ENCODE measurements at regions not wholly inside any gene's neighbourhood (a gene's known extent, or its start where the extent isn't known, plus 50 kb on each side); places are given as distances from the start of the nearest gene placed in this dataset.

- H3K4me3 ChIP-seq (ENCODE audit: low read depth, low read length), result no peak overlapping the region
- no peak for DNase-seq (ENCODE audit: low read depth)
- TF ChIP-seq POLR2A (IDR thresholded peaks at IDR 0.05; ENCODE audit: extremely low read depth, insufficient read length) (no peak), CTCF (IDR thresholded peaks at IDR 0.05; ENCODE audit: low read depth, low read length) (no peak)
Measured at GRCh38 chr13:70375718-70376117, 267.5 kb upstream of the KLHL1 start.

- TF ChIP-seq MYC (IDR thresholded peaks at IDR 0.05; ENCODE audit: low read depth, low read length) (no peak), MAX (IDR thresholded peaks at IDR 0.05; ENCODE audit: low read depth, low read length) (no peak), CTCF (IDR thresholded peaks at IDR 0.05; ENCODE audit: low read depth, low read length) (no peak), POLR2A (IDR thresholded peaks at IDR 0.05; ENCODE audit: extremely low read depth, insufficient read length) (no peak)
- no peak overlapping the region for H3K4me3 ChIP-seq (ENCODE audit: low read depth, low read length)
- DNase-seq (ENCODE audit: low read depth), result no peak
Measured at GRCh38 chr13:70370924-70371323, 262.7 kb upstream of the KLHL1 start.

- no peak for TF ChIP-seq POLR2A (IDR thresholded peaks at IDR 0.05; ENCODE audit: extremely low read depth, insufficient read length)
- no peak for TF ChIP-seq MYC (IDR thresholded peaks at IDR 0.05; ENCODE audit: low read depth, low read length)
- no peak for TF ChIP-seq MAX (IDR thresholded peaks at IDR 0.05; ENCODE audit: low read depth, low read length)
- TF ChIP-seq CTCF (IDR thresholded peaks at IDR 0.05; ENCODE audit: low read depth, low read length), result no peak
- DNase-seq (ENCODE audit: low read depth), result no peak
- H3K4me3 ChIP-seq (ENCODE audit: low read depth, low read length), result no peak overlapping the region
Measured at GRCh38 chr13:70366720-70367119, 258.5 kb upstream of the KLHL1 start.

GRCh38 chr13:70363991-70364390 is 255.7 kb upstream of the KLHL1 start:
- TF ChIP-seq MYC (IDR thresholded peaks at IDR 0.05; ENCODE audit: low read depth, low read length) (no peak), POLR2A (IDR thresholded peaks at IDR 0.05; ENCODE audit: extremely low read depth, insufficient read length) (no peak), MAX (IDR thresholded peaks at IDR 0.05; ENCODE audit: low read depth, low read length) (no peak)
- no peak for DNase-seq (ENCODE audit: low read depth)
- no peak overlapping the region for H3K4me3 ChIP-seq (ENCODE audit: low read depth, low read length)

GRCh38 chr13:70362820-70363570 is 254.7 kb upstream of the KLHL1 start:
- DNase-seq (ENCODE audit: low read depth), result no peak
- no peak overlapping the region for H3K4me3 ChIP-seq (ENCODE audit: low read depth, low read length)
- no peak for TF ChIP-seq MYC (IDR thresholded peaks at IDR 0.05; ENCODE audit: low read depth, low read length)
- TF ChIP-seq POLR2A (IDR thresholded peaks at IDR 0.05; ENCODE audit: extremely low read depth, insufficient read length), result no peak
- no peak for TF ChIP-seq MAX (IDR thresholded peaks at IDR 0.05; ENCODE audit: low read depth, low read length)
- TF ChIP-seq CTCF (IDR thresholded peaks at IDR 0.05; ENCODE audit: low read depth, low read length), result no peak

GRCh38 chr13:70357031-70357430 is 248.8 kb upstream of the KLHL1 start:
- H3K4me3 ChIP-seq (ENCODE audit: low read depth, low read length), result no peak overlapping the region
- no peak for DNase-seq (ENCODE audit: low read depth)
- TF ChIP-seq MAX (IDR thresholded peaks at IDR 0.05; ENCODE audit: low read depth, low read length), result no peak
- no peak for TF ChIP-seq POLR2A (IDR thresholded peaks at IDR 0.05; ENCODE audit: extremely low read depth, insufficient read length)
- TF ChIP-seq MYC (IDR thresholded peaks at IDR 0.05; ENCODE audit: low read depth, low read length), result no peak
- no peak for TF ChIP-seq CTCF (IDR thresholded peaks at IDR 0.05; ENCODE audit: low read depth, low read length)

Measured in NB4 (cell line).